H1 (cell line): ENCODE measurements at regions not wholly inside any gene's neighbourhood (a gene's known extent, or its start where the extent isn't known, plus 50 kb on each side); places are given as distances from the start of the nearest gene placed in this dataset.

ENCODE experiments used
- CTCF ChIA-PET: fragments of 300-600 bp; sonication (Branson Sonifier 250); formaldehyde crosslinking; loops from one replicate; lab custom pipeline; 2021; ENCODE audit not compliant: partially characterized antibody; lab: Charles Lee
- POLR2A ChIA-PET: fragments of 300-600 bp; sonication (Branson Sonifier 250); formaldehyde crosslinking; loops from one replicate; lab custom pipeline; 2021; ENCODE audit warnings: inconsistent platforms; ENCODE audit not compliant: partially characterized antibody; lab: Charles Lee
- DNase-seq, 2 experiments: peaks; one replicate each; pipeline versions ENCODE4 v3.0.0 to v3.0.0-alpha.2; 2010 to 2022; ENCODE audit warnings: low spot score in 2 of 2, low read depth in 1 of 2, mixed read lengths in 1 of 2
- FAIRE-seq: peaks from 2 replicates; lab custom pipeline; 2011; peaks lifted over from hg19 to GRCh38; lab: Jason Lieb, UNC
- H2AFZ ChIP-seq: 2 replicates; pipeline ENCODE4 v1.8.1; 2012; ENCODE audit warnings: low read length, inconsistent platforms
- H2AK5ac ChIP-seq: 2 replicates; pipeline ENCODE4 v1.6.1; 2013; ENCODE audit warnings: low read depth, low read length
- H2BK120ac ChIP-seq: replicated peaks from 2 replicates; pipeline ENCODE3; 2013; ENCODE audit warnings: low read depth, low read length, inconsistent platforms
- H2BK12ac ChIP-seq: 2 replicates; pipeline ENCODE4 v1.6.1; 2013; ENCODE audit warnings: low read depth, low read length
- H2BK15ac ChIP-seq: 2 replicates; pipeline ENCODE4 v1.6.1; 2013; ENCODE audit warnings: low read length
- H2BK20ac ChIP-seq: 2 replicates; pipeline ENCODE4 v1.6.1; 2013; ENCODE audit warnings: low read length
- H2BK5ac ChIP-seq: 2 replicates; pipeline ENCODE4 v1.6.1; 2013; ENCODE audit warnings: low read depth, low read length
- H3K14ac ChIP-seq: 2 replicates; pipeline ENCODE4 v1.6.1; 2013; ENCODE audit warnings: inconsistent platforms; ENCODE audit not compliant: insufficient read length
- H3K18ac ChIP-seq: 2 replicates; pipeline ENCODE4 v1.6.1; 2013; ENCODE audit warnings: low read length; ENCODE audit errors: extremely low read depth
- H3K23ac ChIP-seq: 2 replicates; pipeline ENCODE4 v1.6.1; 2013; ENCODE audit warnings: inconsistent platforms; ENCODE audit not compliant: insufficient read length
- H3K23me2 ChIP-seq: 2 replicates; pipeline ENCODE4 v1.6.1; 2013; ENCODE audit warnings: low read depth, low read length
- H3K27ac ChIP-seq: 2 replicates; pipeline ENCODE4 v1.6.1; 2011; ENCODE audit warnings: low read depth, low read length, inconsistent platforms
- H3K27me3 ChIP-seq, 4 experiments: replicated peaks in 1 of 4; 1 replicate in 1 of 4; 2 replicates in 3 of 4; pipeline versions ENCODE4 v1.6.1 to v1.8.1; 2011 to 2013; ENCODE audit warnings: low read length in 3 of 4, mild to moderate bottlenecking in 3 of 4, inconsistent platforms in 2 of 4, mixed read lengths in 2 of 4, moderate library complexity in 1 of 4; ENCODE audit not compliant: control insufficient read depth in 3 of 4, insufficient read depth in 3 of 4; ENCODE audit errors: extremely low read depth in 1 of 4
- H3K36me3 ChIP-seq, 4 experiments: 2 replicates each; pipeline versions ENCODE4 v1.6.1 to v1.8.1; 2011 to 2013; ENCODE audit warnings: mild to moderate bottlenecking in 4 of 4, low read length in 3 of 4, moderate library complexity in 2 of 4, control low read depth in 1 of 4, inconsistent platforms in 1 of 4; ENCODE audit not compliant: insufficient read depth in 4 of 4, control insufficient read depth in 2 of 4
- H3K4ac ChIP-seq: replicated peaks from 2 replicates; pipeline ENCODE3; 2013; ENCODE audit warnings: low read length, low read depth, mixed read lengths, inconsistent platforms; ENCODE audit not compliant: insufficient read length
- H3K4me1 ChIP-seq, 4 experiments: replicated peaks in 1 of 4; 1 replicate in 1 of 4; 2 replicates in 3 of 4; pipeline versions ENCODE4 v1.6.1 to v1.8.1; 2011 to 2013; ENCODE audit warnings: low read length in 3 of 4, inconsistent platforms in 2 of 4, mixed read lengths in 1 of 4; ENCODE audit not compliant: insufficient read depth in 4 of 4, control insufficient read depth in 3 of 4
- H3K4me2 ChIP-seq, 2 experiments: 2 replicates each; pipeline versions ENCODE4 v1.6.1 to v1.8.1; 2011 to 2013; ENCODE audit warnings: low read depth in 2 of 2, low read length in 2 of 2, control low read depth in 1 of 2, inconsistent platforms in 1 of 2, mild to moderate bottlenecking in 1 of 2; ENCODE audit not compliant: insufficient read depth in 1 of 2
- H3K4me3 ChIP-seq, 4 experiments: fragments of 200-600, 300-600 bp in 1 of 4; sonication (generic), shearing (Covaris generic), sonication (Bioruptor Twin) in 1 of 4; 2 replicates each; pipeline versions ENCODE4 v1.5.1 to v1.8.1; 2011 to 2016; ENCODE audit warnings: low read length in 4 of 4, low read depth in 3 of 4, control low read depth in 2 of 4, inconsistent platforms in 2 of 4, mild to moderate bottlenecking in 2 of 4, mixed read lengths in 1 of 4, moderate library complexity in 1 of 4; ENCODE audit not compliant: insufficient read depth in 2 of 4; ENCODE audit errors: extremely low read depth in 1 of 4
- H3K56ac ChIP-seq: replicated peaks from 2 replicates; pipeline ENCODE3; 2013; ENCODE audit warnings: low read depth, mild to moderate bottlenecking, mixed read lengths, low read length, inconsistent platforms; ENCODE audit not compliant: insufficient read length
- H3K79me1 ChIP-seq: 2 replicates; pipeline ENCODE4 v1.6.1; 2013; ENCODE audit warnings: low read depth, low read length, control low read depth
- H3K79me2 ChIP-seq, 2 experiments: 2 replicates each; pipeline versions ENCODE4 v1.6.1 to v1.8.1; 2012 to 2013; ENCODE audit warnings: low read length in 2 of 2, mild to moderate bottlenecking in 2 of 2, inconsistent platforms in 1 of 2; ENCODE audit not compliant: insufficient read depth in 2 of 2, control insufficient read depth in 1 of 2
- H3K9ac ChIP-seq, 4 experiments: replicated peaks in 1 of 4; 1 replicate in 1 of 4; 2 replicates in 3 of 4; pipeline versions ENCODE4 v1.6.1 to v1.8.1; 2011 to 2013; ENCODE audit warnings: low read depth in 3 of 4, low read length in 3 of 4, control low read depth in 2 of 4, mild to moderate bottlenecking in 2 of 4, moderate library complexity in 2 of 4, inconsistent platforms in 1 of 4; ENCODE audit errors: extremely low read depth in 1 of 4
- H3K9me3 ChIP-seq, 2 experiments: 2 replicates each; pipeline versions ENCODE4 v1.6.1 to v1.8.1; 2012 to 2013; ENCODE audit warnings: mild to moderate bottlenecking in 2 of 2, moderate library complexity in 2 of 2, control low read depth in 1 of 2, inconsistent platforms in 1 of 2, low read depth in 1 of 2, low read length in 1 of 2, mixed read lengths in 1 of 2; ENCODE audit not compliant: insufficient read depth in 2 of 2
- H4K20me1 ChIP-seq, 2 experiments: replicated peaks in 1 of 2; 2 replicates each; pipeline versions ENCODE3 to v1.8.1; 2011 to 2013; ENCODE audit warnings: inconsistent platforms in 2 of 2, low read length in 2 of 2, mild to moderate bottlenecking in 1 of 2; ENCODE audit not compliant: insufficient read depth in 2 of 2, control insufficient read depth in 1 of 2
- H4K5ac ChIP-seq: 2 replicates; pipeline ENCODE4 v1.6.1; 2013; ENCODE audit warnings: low read length, low read depth, mixed read lengths, inconsistent platforms; ENCODE audit not compliant: insufficient read length
- H4K8ac ChIP-seq: 2 replicates; pipeline ENCODE4 v1.8.0; 2013; ENCODE audit warnings: mild to moderate bottlenecking, moderate library complexity, low read length, inconsistent platforms; ENCODE audit not compliant: insufficient read depth; ENCODE audit errors: extremely low read depth
- H4K91ac ChIP-seq: replicated peaks from 2 replicates; pipeline ENCODE3; 2013; ENCODE audit warnings: low read length, mixed read lengths, inconsistent platforms; ENCODE audit not compliant: insufficient read length
- CTBP2 ChIP-seq: IDR thresholded peaks from 2 replicates; pipeline ENCODE4 v1.7.0; 2011; ENCODE audit warnings: borderline replicate concordance, mild to moderate bottlenecking, moderate library complexity, mixed read lengths, low read length; ENCODE audit not compliant: insufficient read depth, insufficient read length
- TAF1 ChIP-seq: IDR thresholded peaks from 2 replicates; pipeline ENCODE4 v1.6.1; 2011; ENCODE audit warnings: mild to moderate bottlenecking, low read depth, low read length
- USF2 ChIP-seq: IDR thresholded peaks from 2 replicates; pipeline ENCODE4 v1.6.1; 2011; ENCODE audit warnings: low read length, improper control_type of control experiment
- WGBS, 2 experiments: shearing (Covaris generic) in 1 of 2; methylation state at CpG; one replicate each; pipeline versions ENCODE4 v1.1.6 to v1.1.7; 2013 to 2015; ENCODE audit warnings: low lambda C conversion rate in 2 of 2, mixed read lengths in 2 of 2, inconsistent platforms in 1 of 2, low coverage in 1 of 2, missing lambda C conversion rate in 1 of 2; ENCODE audit not compliant: insufficient replicate concordance in 2 of 2, insufficient coverage in 1 of 2, insufficient read length in 1 of 2; ENCODE audit errors: extremely low coverage in 1 of 2, missing lambda C conversion rate in 1 of 2; 5-methylcytosine and 5-hydroxymethylcytosine counted together

GRCh38 chr5:160976181-160976580, 124.2 kb upstream of the ATP10B start:
- H3K4me2 ChIP-seq, result no peak overlapping the region
- H3K56ac ChIP-seq, result no peak overlapping the region
- WGBS, 2 experiments, result 97% methylated on average over 2 of the region's 2 CpGs; no CpG with 5 or more reads in 1 of the 2 experiments
- H3K27me3 ChIP-seq, result no peaks in the 10 kb centered on the region
- FAIRE-seq (no peak), DNase-seq (no peak)
- no peaks in the 10 kb centered on the region for H3K79me1 ChIP-seq
- no peak overlapping the region for H2BK20ac ChIP-seq
- no peaks in the 10 kb centered on the region for H4K20me1 ChIP-seq
- no peak overlapping the region for H2BK12ac ChIP-seq
- H3K36me3 ChIP-seq, result no peaks in the 10 kb centered on the region
- H3K23ac ChIP-seq, result no peak overlapping the region
- H3K9ac ChIP-seq, result no peak overlapping the region
- no peak overlapping the region for H2BK15ac ChIP-seq
- H3K18ac ChIP-seq, result no peak overlapping the region
- no peak overlapping the region for H2BK5ac ChIP-seq
- H3K27ac ChIP-seq, result no peak overlapping the region
- no peak overlapping the region for H4K5ac ChIP-seq
- no peak overlapping the region for H2AFZ ChIP-seq
- CTCF ChIA-PET, result interaction anchor here (0.6 kb wide), 1 partner anchor 384 kb away, joined by 3 read pairs; no protein-coding TSS in a partner anchor
- no peak overlapping the region for H2AK5ac ChIP-seq
- no peak overlapping the region for H4K8ac ChIP-seq
- H3K4me3 ChIP-seq, result no peak overlapping the region
- no peaks in the 10 kb centered on the region for H3K4me1 ChIP-seq
- no peak overlapping the region for H2BK120ac ChIP-seq
- H4K91ac ChIP-seq, result no peak overlapping the region
- TF ChIP-seq USF2 (no peak), TAF1 (no peak), CTBP2 (no peak)
- H3K23me2 ChIP-seq, result no peaks in the 10 kb centered on the region; the same call in 1 of the 2 replicates
- no peak overlapping the region for H3K4ac ChIP-seq
- POLR2A ChIA-PET, result no interaction called here
- H3K79me2 ChIP-seq, result no peaks in the 10 kb centered on the region
- no peaks in the 10 kb centered on the region for H3K9me3 ChIP-seq
- H3K14ac ChIP-seq, result no peak overlapping the region
